SK-N-MC (cell line): ENCODE measurements at regions not wholly inside any gene's neighbourhood (a gene's known extent, or its start where the extent isn't known, plus 50 kb on each side); places are given as distances from the start of the nearest gene placed in this dataset.

Experiments used
- DNase-seq: peaks from one replicate; pipeline ENCODE4 v3.0.0-alpha.2; 2011; ENCODE audit warnings: low read depth, low spot score
- H3K27ac ChIP-seq: fragments of 200-600 bp; sonication (generic); 2 replicates; pipeline ENCODE4 v1.5.1; 2016; ENCODE audit warnings: mixed run types
- H3K36me3 ChIP-seq: fragments of 200-600 bp; sonication (generic); 2 replicates; pipeline ENCODE4 v1.6.1; 2017; ENCODE audit warnings: antibody characterized with exemption, low read length, mixed read lengths; ENCODE audit not compliant: insufficient read depth
- H3K4me3 ChIP-seq: fragments of 200-600 bp; sonication (generic); 2 replicates; pipeline ENCODE4 v1.5.1; 2016
- H3K9ac ChIP-seq: fragments of 200-600 bp; sonication (generic); 2 replicates; pipeline ENCODE4 v1.8.0; 2017; ENCODE audit warnings: mixed run types, mixed read lengths; ENCODE audit not compliant: insufficient read length
- H3K9me3 ChIP-seq: fragments of 200-600 bp; sonication (generic); 2 replicates; pipeline ENCODE4 v1.6.1; 2017; ENCODE audit warnings: low read depth, mild to moderate bottlenecking, antibody characterized with exemption, low read length, moderate library complexity, mixed read lengths
- EZH2 ChIP-seq: fragments of 200-600 bp; sonication (generic); IDR thresholded peaks from one replicate; pipeline ENCODE4 v1.6.1; 2017; ENCODE audit warnings: antibody characterized with exemption
- FOXP2 ChIP-seq: optimal IDR thresholded peaks from 2 replicates; pipeline ENCODE3; 2011; ENCODE audit warnings: mild to moderate bottlenecking, moderate library complexity; ENCODE audit not compliant: insufficient read depth; ENCODE audit errors: extremely low read length, control extremely low read depth
- POLR2AphosphoS5 ChIP-seq: IDR thresholded peaks from 2 replicates; pipeline ENCODE4 v1.6.1; 2012; ENCODE audit warnings: mild to moderate bottlenecking, low read depth, low read length, borderline replicate concordance

GRCh38 chr3:124315215-124316033, 323.5 kb upstream of the ROPN1 start:
- H3K4me3 ChIP-seq: no peak overlapping the region
- H3K36me3 ChIP-seq: no peaks in the 10 kb centered on the region
- no peak for TF ChIP-seq POLR2AphosphoS5
- no peaks in the 10 kb centered on the region for H3K9me3 ChIP-seq
- no peak for DNase-seq
- no peak overlapping the region for H3K9ac ChIP-seq
- no peak overlapping the region for H3K27ac ChIP-seq

GRCh38 chr3:124316034-124316287, 324.0 kb upstream of the ROPN1 start:
- Histone ChIP-seq H3K9me3 (no peaks in the 10 kb centered on the region), H3K36me3 (no peaks in the 10 kb centered on the region), H3K27ac (no peak overlapping the region), H3K9ac (no peak overlapping the region), H3K4me3 (no peak overlapping the region)
- no peak for DNase-seq
- no peak for TF ChIP-seq EZH2
- TF ChIP-seq POLR2AphosphoS5: no peak
- no peak for TF ChIP-seq FOXP2

- Histone ChIP-seq H3K4me3 (no peak overlapping the region), H3K9ac (no peak overlapping the region), H3K36me3 (no peaks in the 10 kb centered on the region), H3K9me3 (no peaks in the 10 kb centered on the region), H3K27ac (no peak overlapping the region)
- TF ChIP-seq FOXP2: no peak
- TF ChIP-seq POLR2AphosphoS5: no peak
- no peak for TF ChIP-seq EZH2
- DNase-seq: no peak
Observed at GRCh38 chr3:124318014-124318413, 326.1 kb upstream of the ROPN1 start.

- DNase-seq: no peak
- Histone ChIP-seq H3K9me3 (no peaks in the 10 kb centered on the region), H3K4me3 (no peak overlapping the region), H3K27ac (no peak overlapping the region), H3K9ac (no peak overlapping the region), H3K36me3 (no peaks in the 10 kb centered on the region)
- TF ChIP-seq POLR2AphosphoS5 (no peak), FOXP2 (no peak)
Observed at GRCh38 chr3:124318656-124319055, 326.7 kb upstream of the ROPN1 start.

- DNase-seq: no peak
- TF ChIP-seq POLR2AphosphoS5: no peak
- no peak overlapping the region for H3K4me3 ChIP-seq
Observed at GRCh38 chr3:124320976-124321375, 329.1 kb upstream of the ROPN1 start.

GRCh38 chr3:124322309-124322880, 330.5 kb upstream of the ROPN1 start:
- no peak overlapping the region for H3K27ac ChIP-seq
- TF ChIP-seq FOXP2: no peak
- no peak for TF ChIP-seq EZH2
- no peak for TF ChIP-seq POLR2AphosphoS5
- DNase-seq: no peak
- H3K9me3 ChIP-seq: no peaks in the 10 kb centered on the region
- no peak overlapping the region for H3K4me3 ChIP-seq
- no peak overlapping the region for H3K9ac ChIP-seq
- no peaks in the 10 kb centered on the region for H3K36me3 ChIP-seq

More at GRCh38 chr3:124320976-124321375, 329.1 kb upstream of the ROPN1 start:
- Histone ChIP-seq H3K9me3 (no peaks in the 10 kb centered on the region), H3K36me3 (no peaks in the 10 kb centered on the region), H3K9ac (no peak overlapping the region), H3K27ac (no peak overlapping the region)

GRCh38 chr3:124322966-124323365, 331.0 kb upstream of the ROPN1 start:
- H3K9me3 ChIP-seq: no peaks in the 10 kb centered on the region
- no peak overlapping the region for H3K27ac ChIP-seq
- H3K4me3 ChIP-seq: no peak overlapping the region
- TF ChIP-seq EZH2 (no peak), FOXP2 (no peak), POLR2AphosphoS5 (no peak)
- H3K9ac ChIP-seq: no peak overlapping the region
- no peaks in the 10 kb centered on the region for H3K36me3 ChIP-seq
- no peak for DNase-seq

GRCh38 chr3:124325248-124325647, 333.3 kb upstream of the ROPN1 start:
- Histone ChIP-seq H3K36me3 (no peaks in the 10 kb centered on the region), H3K9me3 (no peaks in the 10 kb centered on the region), H3K4me3 (no peak overlapping the region), H3K27ac (no peak overlapping the region), H3K9ac (no peak overlapping the region)
- TF ChIP-seq POLR2AphosphoS5 (no peak), EZH2 (no peak), FOXP2 (no peak)
- no peak for DNase-seq

GRCh38 chr3:124329723-124330122, 337.8 kb upstream of the ROPN1 start:
- Histone ChIP-seq H3K4me3 (no peak overlapping the region), H3K36me3 (no peaks in the 10 kb centered on the region), H3K27ac (no peak overlapping the region), H3K9me3 (no peaks in the 10 kb centered on the region), H3K9ac (no peak overlapping the region)
- no peak for DNase-seq
- no peak for TF ChIP-seq EZH2
